Endodermal cell (in vitro differentiated cells): ENCODE measurements at regions not wholly inside any gene's neighbourhood (a gene's known extent, or its start where the extent isn't known, plus 50 kb on each side); places are given as distances from the start of the nearest gene placed in this dataset.

Experiments used
- DNase-seq: peaks from one replicate; pipeline ENCODE4 v3.0.0-alpha.2; 2017
- H3K27ac ChIP-seq: 2 replicates; pipeline ENCODE4 v1.5.1; 2013; ENCODE audit warnings: mild to moderate bottlenecking, low read depth, low read length, moderate library complexity
- H3K27me3 ChIP-seq: 2 replicates; pipeline ENCODE4 v1.6.1; 2013; ENCODE audit warnings: mild to moderate bottlenecking, low read length, moderate library complexity; ENCODE audit not compliant: insufficient read depth, control insufficient read depth, poor library complexity, severe bottlenecking
- H3K36me3 ChIP-seq: 2 replicates; pipeline ENCODE4 v1.7.0; 2013; ENCODE audit warnings: mild to moderate bottlenecking, low read length, moderate library complexity; ENCODE audit not compliant: control insufficient read depth, insufficient read depth
- H3K4me1 ChIP-seq: one replicate; pipeline ENCODE4 v1.7.0; 2013; ENCODE audit warnings: low read length; ENCODE audit not compliant: control insufficient read depth, insufficient read depth
- H3K4me3 ChIP-seq: 2 replicates; pipeline ENCODE4 v1.5.1; 2013; ENCODE audit warnings: mild to moderate bottlenecking, low read length, moderate library complexity
- H3K9ac ChIP-seq: 2 replicates; pipeline ENCODE4 v1.6.1; 2013; ENCODE audit warnings: mild to moderate bottlenecking, low read length, moderate library complexity; ENCODE audit not compliant: poor library complexity, severe bottlenecking; ENCODE audit errors: extremely low read depth
- H3K9me3 ChIP-seq: 2 replicates; pipeline ENCODE4 v1.6.1; 2013; ENCODE audit warnings: mild to moderate bottlenecking, low read length, moderate library complexity; ENCODE audit not compliant: control insufficient read depth
- H3K27ac Mint-ChIP-seq: 2 replicates; pipeline ENCODE4 v1.8.0; 2020; ENCODE audit warnings: mixed read lengths
- H3K27me3 Mint-ChIP-seq: 2 replicates; pipeline ENCODE4 v1.8.0; 2021; ENCODE audit warnings: mild to moderate bottlenecking, mixed read lengths; ENCODE audit not compliant: insufficient read depth
- H3K36me3 Mint-ChIP-seq: 2 replicates; pipeline ENCODE4 v1.8.0; 2020; ENCODE audit warnings: low read depth, mixed read lengths
- H3K4me1 Mint-ChIP-seq: 2 replicates; pipeline ENCODE4 v1.8.0; 2020; ENCODE audit warnings: mixed read lengths
- H3K4me3 Mint-ChIP-seq: 2 replicates; pipeline ENCODE4 v1.8.0; 2020; ENCODE audit warnings: mild to moderate bottlenecking, moderate library complexity, mixed read lengths
- H3K9me3 Mint-ChIP-seq: 2 replicates; pipeline ENCODE4 v1.8.0; 2020; ENCODE audit warnings: mild to moderate bottlenecking, mixed read lengths
- WGBS, 2 experiments: methylation state at CpG; one replicate each; pipeline versions ENCODE4 v1.1.5 to v1.1.7; 2013; ENCODE audit warnings: missing lambda C conversion rate in 2 of 2, mixed read lengths in 1 of 2; ENCODE audit not compliant: insufficient coverage in 1 of 2, insufficient read length in 1 of 2; 5-methylcytosine and 5-hydroxymethylcytosine counted together
- TF ChIP-seq, protein P1 (sequence below): fragments of 200-600 bp; sonication (generic); conservative IDR thresholded peaks from 2 replicates; pipeline ENCODE4 v1.5.0; 2021; ENCODE audit warnings: antibody characterized with exemption, mild to moderate bottlenecking

DNA sequence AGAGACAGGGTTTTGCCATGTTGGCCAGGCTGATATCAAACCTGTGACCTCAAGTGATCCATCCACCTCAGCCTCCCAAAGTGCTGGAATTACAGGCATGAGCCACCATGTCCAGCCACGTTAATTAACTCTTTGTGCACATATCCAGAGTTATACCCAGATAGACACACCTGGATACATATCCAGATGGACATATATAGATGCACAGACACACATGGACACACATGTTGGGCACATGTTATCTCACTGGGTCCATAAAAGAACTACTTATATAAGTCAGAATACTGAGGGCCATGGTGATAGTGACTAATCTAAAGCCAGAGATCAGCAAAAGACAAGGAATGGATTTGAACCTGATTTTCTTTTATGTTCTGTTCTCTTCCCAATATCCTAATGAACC, 158.6 kb downstream of the IRS1 start:
- peaks cover 6% of the 10 kb centered on the region for H3K9me3 ChIP-seq
- Mint-ChIP-seq H3K27me3 (no peaks in the 10 kb centered on the region), H3K27ac (no peak overlapping the region), H3K4me3 (no peak overlapping the region), H3K9me3 (peaks cover 7% of the 10 kb centered on the region), H3K4me1 (peaks cover 14% of the 10 kb centered on the region), H3K36me3 (no peaks in the 10 kb centered on the region)
- H3K27ac ChIP-seq = no peak overlapping the region
- no peak overlapping the region for H3K4me3 ChIP-seq
- TF ChIP-seq, protein P1, sequence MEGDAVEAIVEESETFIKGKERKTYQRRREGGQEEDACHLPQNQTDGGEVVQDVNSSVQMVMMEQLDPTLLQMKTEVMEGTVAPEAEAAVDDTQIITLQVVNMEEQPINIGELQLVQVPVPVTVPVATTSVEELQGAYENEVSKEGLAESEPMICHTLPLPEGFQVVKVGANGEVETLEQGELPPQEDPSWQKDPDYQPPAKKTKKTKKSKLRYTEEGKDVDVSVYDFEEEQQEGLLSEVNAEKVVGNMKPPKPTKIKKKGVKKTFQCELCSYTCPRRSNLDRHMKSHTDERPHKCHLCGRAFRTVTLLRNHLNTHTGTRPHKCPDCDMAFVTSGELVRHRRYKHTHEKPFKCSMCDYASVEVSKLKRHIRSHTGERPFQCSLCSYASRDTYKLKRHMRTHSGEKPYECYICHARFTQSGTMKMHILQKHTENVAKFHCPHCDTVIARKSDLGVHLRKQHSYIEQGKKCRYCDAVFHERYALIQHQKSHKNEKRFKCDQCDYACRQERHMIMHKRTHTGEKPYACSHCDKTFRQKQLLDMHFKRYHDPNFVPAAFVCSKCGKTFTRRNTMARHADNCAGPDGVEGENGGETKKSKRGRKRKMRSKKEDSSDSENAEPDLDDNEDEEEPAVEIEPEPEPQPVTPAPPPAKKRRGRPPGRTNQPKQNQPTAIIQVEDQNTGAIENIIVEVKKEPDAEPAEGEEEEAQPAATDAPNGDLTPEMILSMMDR = no peak
- no peak overlapping the region for H3K9ac ChIP-seq
- 90 to 100% methylated on average over 1 of the region's 1 CpG for WGBS, 2 experiments
- H3K36me3 ChIP-seq = no peaks in the 10 kb centered on the region
- DNase-seq = no peak
- H3K27me3 ChIP-seq = no peaks in the 10 kb centered on the region
- H3K4me1 ChIP-seq = no peaks in the 10 kb centered on the region

DNA sequence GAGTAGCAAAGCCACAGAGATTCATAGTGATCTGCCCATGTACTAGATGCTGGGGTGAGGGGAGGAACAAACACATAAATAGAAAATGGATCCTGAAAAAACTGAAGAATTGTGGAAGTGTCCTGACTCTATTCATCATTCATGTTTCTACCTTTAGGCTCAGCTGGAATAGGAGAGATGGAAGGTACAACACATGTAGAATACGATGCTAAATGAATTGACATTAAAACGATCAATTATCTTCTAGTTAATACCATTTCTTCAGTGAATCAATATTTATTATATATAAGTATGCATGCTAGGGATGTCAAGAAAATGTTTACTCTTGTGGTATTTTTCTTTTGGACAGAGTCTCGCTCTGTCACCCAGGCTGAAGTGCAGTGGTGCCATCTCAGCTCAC, 159.1 kb downstream of the IRS1 start:
- H3K27me3 Mint-ChIP-seq = no peaks in the 10 kb centered on the region
- TF ChIP-seq, protein P1 = no peak
- H3K9me3 Mint-ChIP-seq = peaks cover 7% of the 10 kb centered on the region
- Histone ChIP-seq H3K9me3 (peaks cover 6% of the 10 kb centered on the region), H3K4me3 (no peak overlapping the region), H3K4me1 (no peaks in the 10 kb centered on the region), H3K27ac (no peak overlapping the region), H3K27me3 (no peaks in the 10 kb centered on the region), H3K36me3 (no peaks in the 10 kb centered on the region), H3K9ac (no peak overlapping the region)
- no peak overlapping the region for H3K4me3 Mint-ChIP-seq
- 86 to 100% methylated on average over 1 of the region's 3 CpGs for WGBS, 2 experiments
- H3K4me1 Mint-ChIP-seq = peaks cover 14% of the 10 kb centered on the region
- no peak for DNase-seq
- H3K27ac Mint-ChIP-seq = no peak overlapping the region
- H3K36me3 Mint-ChIP-seq = no peaks in the 10 kb centered on the region

DNA sequence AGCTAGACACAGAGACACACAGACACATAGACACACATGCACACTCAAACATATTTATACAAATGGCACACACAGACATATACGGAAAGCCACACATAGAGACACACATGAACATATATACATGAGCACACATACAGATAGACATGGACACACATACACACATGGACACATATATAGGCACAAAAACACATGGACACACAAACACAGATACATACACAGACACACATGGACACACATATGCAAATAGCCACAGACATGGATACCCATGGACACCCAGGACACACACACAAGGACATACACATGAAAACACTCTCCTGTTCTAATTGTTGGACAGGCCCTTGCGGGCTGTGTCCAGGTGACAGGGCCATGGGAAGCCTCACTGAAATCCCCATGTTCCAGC, 160.1 kb downstream of the IRS1 start:
- Mint-ChIP-seq H3K4me1 (peaks cover 14% of the 10 kb centered on the region), H3K9me3 (peaks cover 7% of the 10 kb centered on the region), H3K36me3 (no peaks in the 10 kb centered on the region), H3K27me3 (no peaks in the 10 kb centered on the region), H3K27ac (no peak overlapping the region), H3K4me3 (no peak overlapping the region)
- no peaks in the 10 kb centered on the region for H3K4me1 ChIP-seq
- no peak for DNase-seq
- H3K27ac ChIP-seq = no peak overlapping the region
- no peak overlapping the region for H3K9ac ChIP-seq
- peaks cover 6% of the 10 kb centered on the region for H3K9me3 ChIP-seq
- 92% methylated on average over 2 of the region's 2 CpGs for WGBS, 2 experiments
- no peaks in the 10 kb centered on the region for H3K27me3 ChIP-seq
- no peaks in the 10 kb centered on the region for H3K36me3 ChIP-seq
- no peak overlapping the region for H3K4me3 ChIP-seq
- TF ChIP-seq, protein P1 = no peak
